ENCODE measurements at regions not wholly inside any gene's neighbourhood (a gene's known extent, or its start where the extent isn't known, plus 50 kb on each side); places are given as distances from the start of the nearest gene placed in this dataset.

GRCh38 chrX:121581885-121582284, 534.5 kb downstream of the GLUD2 start:
- Mint-ChIP-seq H3K27me3 (no peaks in the 10 kb centered on the region), H3K4me1 (ENCODE audit: low read depth) (no peaks in the 10 kb centered on the region), H3K27ac (no peak overlapping the region), H3K36me3 (ENCODE audit: insufficient read depth) (no peaks in the 10 kb centered on the region), H3K9me3 (ENCODE audit: low read depth) (peaks cover 8% of the 10 kb centered on the region), H3K4me3 (ENCODE audit: low read depth) (no peak overlapping the region)
- TF ChIP-seq CTCF (IDR thresholded peaks at IDR 0.05; ENCODE audit: unreplicated experiment) = no peak
- no peak for DNase-seq (ENCODE audit: low spot score, unreplicated experiment)

GRCh38 chrX:121585626-121586025, 538.2 kb downstream of the GLUD2 start:
- no peak overlapping the region for H3K27ac Mint-ChIP-seq
- H3K36me3 Mint-ChIP-seq (ENCODE audit: insufficient read depth) = peaks cover 2% of the 10 kb centered on the region
- no peaks in the 10 kb centered on the region for H3K4me1 Mint-ChIP-seq (ENCODE audit: low read depth)
- H3K27me3 Mint-ChIP-seq = no peaks in the 10 kb centered on the region
- H3K4me3 Mint-ChIP-seq (ENCODE audit: low read depth) = no peak overlapping the region
- DNase-seq (ENCODE audit: low spot score, unreplicated experiment) = no peak
- TF ChIP-seq CTCF (IDR thresholded peaks at IDR 0.05; ENCODE audit: unreplicated experiment) = no peak
- peaks cover 24% of the 10 kb centered on the region for H3K9me3 Mint-ChIP-seq (ENCODE audit: low read depth)

- Mint-ChIP-seq H3K9me3 (ENCODE audit: low read depth) (peaks cover 21% of the 10 kb centered on the region), H3K4me1 (ENCODE audit: low read depth) (no peaks in the 10 kb centered on the region), H3K4me3 (ENCODE audit: low read depth) (no peak overlapping the region), H3K27me3 (no peaks in the 10 kb centered on the region), H3K36me3 (ENCODE audit: insufficient read depth) (peaks cover 2% of the 10 kb centered on the region), H3K27ac (no peak overlapping the region)
- DNase-seq (ENCODE audit: low spot score, unreplicated experiment) = no peak
- TF ChIP-seq CTCF (IDR thresholded peaks at IDR 0.05; ENCODE audit: unreplicated experiment) = no peak
Measured at GRCh38 chrX:121592884-121593283, 545.5 kb downstream of the GLUD2 start.

- H3K27me3 Mint-ChIP-seq = no peaks in the 10 kb centered on the region
- H3K27ac Mint-ChIP-seq = peak overlapping the region; percentile 49
- no peak for DNase-seq (ENCODE audit: low spot score, unreplicated experiment)
- no peak overlapping the region for H3K4me3 Mint-ChIP-seq (ENCODE audit: low read depth)
- no peak for TF ChIP-seq CTCF (IDR thresholded peaks at IDR 0.05; ENCODE audit: unreplicated experiment)
- H3K4me1 Mint-ChIP-seq (ENCODE audit: low read depth) = no peaks in the 10 kb centered on the region
- H3K36me3 Mint-ChIP-seq (ENCODE audit: insufficient read depth) = peaks cover 2% of the 10 kb centered on the region
- peaks cover 32% of the 10 kb centered on the region for H3K9me3 Mint-ChIP-seq (ENCODE audit: low read depth)
Measured at GRCh38 chrX:121598356-121598755, 550.9 kb downstream of the GLUD2 start.

- Mint-ChIP-seq H3K36me3 (ENCODE audit: insufficient read depth) (no peaks in the 10 kb centered on the region), H3K27ac (no peak overlapping the region), H3K27me3 (no peaks in the 10 kb centered on the region), H3K9me3 (ENCODE audit: low read depth) (peaks cover 14% of the 10 kb centered on the region), H3K4me3 (ENCODE audit: low read depth) (no peak overlapping the region), H3K4me1 (ENCODE audit: low read depth) (no peaks in the 10 kb centered on the region)
- no peak for TF ChIP-seq CTCF (IDR thresholded peaks at IDR 0.05; ENCODE audit: unreplicated experiment)
- DNase-seq (ENCODE audit: low spot score, unreplicated experiment) = no peak
Measured at GRCh38 chrX:121635141-121635540, 587.7 kb downstream of the GLUD2 start.

Measured in progenitor cell of endocrine pancreas (in vitro differentiated cells).